ENCODE measurements at regions not wholly inside any gene's neighbourhood (a gene's known extent, or its start where the extent isn't known, plus 50 kb on each side); places are given as distances from the start of the nearest gene placed in this dataset.

GRCh38 chr10:131766096-131766495, 134.7 kb upstream of the PPP2R2D start:
- TF ChIP-seq CTCF (IDR thresholded peaks at IDR 0.05; ENCODE audit: poor library complexity, severe bottlenecking) = no peak
- no peak for TF ChIP-seq EZH2 (IDR thresholded peaks at IDR 0.05; ENCODE audit: borderline replicate concordance, insufficient read depth, low read length, poor library complexity, severe bottlenecking)
- TF ChIP-seq SMC3 (conservative IDR thresholded peaks at IDR 0.05; ENCODE audit: poor library complexity) = no peak
- no peak for TF ChIP-seq REST (IDR thresholded peaks at IDR 0.05; ENCODE audit: borderline replicate concordance)
